ENCODE measurements at regions not wholly inside any gene's neighbourhood (a gene's known extent, or its start where the extent isn't known, plus 50 kb on each side); places are given as distances from the start of the nearest gene placed in this dataset.
"Not testable (repeated sequence)": the region's sequence is repeated elsewhere in the genome, so short reads cannot be mapped to it uniquely, and the experiment has no call there.

DNA sequence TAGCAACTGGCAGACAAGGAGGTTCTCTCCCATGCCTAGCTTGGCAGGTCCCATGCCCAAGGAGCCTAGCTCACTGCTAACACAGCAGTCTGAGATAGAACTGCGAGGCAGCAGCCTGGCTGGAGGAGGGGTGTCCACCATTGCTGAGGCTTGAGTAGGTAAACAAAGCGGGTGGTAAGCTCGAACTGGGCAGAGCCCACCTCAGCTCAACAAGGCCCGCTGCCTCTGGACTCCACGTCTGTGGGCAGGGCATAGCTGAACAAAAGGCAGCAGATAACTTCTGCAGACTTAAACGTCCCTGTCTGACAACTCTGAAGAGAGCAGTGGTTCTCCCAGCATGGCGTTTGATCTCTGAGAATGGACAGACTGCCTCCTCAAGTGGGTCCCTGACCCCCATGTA, 682.4 kb downstream of the DACH1 start:
- TF ChIP-seq POLR2A (IDR thresholded peaks at IDR 0.05; ENCODE audit: low read depth, low read length); POLR2AphosphoS5 (IDR thresholded peaks at IDR 0.05; ENCODE audit: low read depth, low read length); TAF1 (IDR thresholded peaks at IDR 0.05; ENCODE audit: low read depth, low read length); PAX5 (IDR thresholded peaks at IDR 0.05; ENCODE audit: insufficient read depth, low read length, severe bottlenecking); SPI1 (IDR thresholded peaks at IDR 0.05; ENCODE audit: low read depth, low read length); POU2F2 (IDR thresholded peaks at IDR 0.05; ENCODE audit: low read depth, low read length): not testable (repeated sequence)

Measured in GM12891 (cell line).